ENCODE measurements at regions not wholly inside any gene's neighbourhood (a gene's known extent, or its start where the extent isn't known, plus 50 kb on each side); places are given as distances from the start of the nearest gene placed in this dataset.

DNA sequence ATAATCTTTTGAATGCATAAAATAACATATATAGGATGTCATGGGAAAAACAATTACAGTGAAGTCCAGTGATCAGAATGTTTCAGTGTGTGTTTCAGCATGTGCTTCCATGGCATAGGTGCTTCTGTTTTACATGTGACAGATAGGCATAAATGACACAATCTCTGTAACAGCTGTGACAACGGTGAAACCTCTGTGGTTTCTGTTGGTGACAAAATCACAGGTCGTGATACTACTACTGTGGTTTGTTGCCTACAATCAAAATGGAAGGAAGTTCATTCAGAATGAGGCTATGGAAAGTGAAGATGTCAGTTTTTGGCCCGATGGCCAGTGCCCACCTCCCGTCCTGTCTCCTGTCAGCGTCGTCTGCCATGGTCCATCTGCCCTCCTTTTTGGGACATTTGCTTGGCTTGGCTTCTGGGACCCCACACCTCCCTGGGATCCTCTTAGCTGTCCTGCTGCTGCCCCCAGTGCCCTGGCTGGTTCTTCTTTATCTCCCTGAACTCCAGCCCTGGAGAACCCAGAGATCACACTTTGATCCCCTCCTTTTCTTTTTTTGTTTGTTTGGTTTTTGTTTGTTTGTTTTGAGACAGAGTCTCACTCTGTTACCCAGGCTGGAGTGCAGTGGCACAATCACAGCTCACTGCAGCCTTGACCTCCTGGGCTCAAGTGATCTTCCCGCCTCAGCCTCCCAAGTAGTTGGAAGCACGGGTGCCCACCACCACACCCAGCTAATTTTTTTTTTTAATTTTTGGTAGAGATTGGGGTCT is 79.3 kb upstream of the NAA20 start (continued):
- TF ChIP-seq SALL1 (CRISPR knock-in tag; IDR thresholded peaks at IDR 0.05): peak; percentile 50; the same call in 1 of the 2 replicates
- TF ChIP-seq, protein P1, sequence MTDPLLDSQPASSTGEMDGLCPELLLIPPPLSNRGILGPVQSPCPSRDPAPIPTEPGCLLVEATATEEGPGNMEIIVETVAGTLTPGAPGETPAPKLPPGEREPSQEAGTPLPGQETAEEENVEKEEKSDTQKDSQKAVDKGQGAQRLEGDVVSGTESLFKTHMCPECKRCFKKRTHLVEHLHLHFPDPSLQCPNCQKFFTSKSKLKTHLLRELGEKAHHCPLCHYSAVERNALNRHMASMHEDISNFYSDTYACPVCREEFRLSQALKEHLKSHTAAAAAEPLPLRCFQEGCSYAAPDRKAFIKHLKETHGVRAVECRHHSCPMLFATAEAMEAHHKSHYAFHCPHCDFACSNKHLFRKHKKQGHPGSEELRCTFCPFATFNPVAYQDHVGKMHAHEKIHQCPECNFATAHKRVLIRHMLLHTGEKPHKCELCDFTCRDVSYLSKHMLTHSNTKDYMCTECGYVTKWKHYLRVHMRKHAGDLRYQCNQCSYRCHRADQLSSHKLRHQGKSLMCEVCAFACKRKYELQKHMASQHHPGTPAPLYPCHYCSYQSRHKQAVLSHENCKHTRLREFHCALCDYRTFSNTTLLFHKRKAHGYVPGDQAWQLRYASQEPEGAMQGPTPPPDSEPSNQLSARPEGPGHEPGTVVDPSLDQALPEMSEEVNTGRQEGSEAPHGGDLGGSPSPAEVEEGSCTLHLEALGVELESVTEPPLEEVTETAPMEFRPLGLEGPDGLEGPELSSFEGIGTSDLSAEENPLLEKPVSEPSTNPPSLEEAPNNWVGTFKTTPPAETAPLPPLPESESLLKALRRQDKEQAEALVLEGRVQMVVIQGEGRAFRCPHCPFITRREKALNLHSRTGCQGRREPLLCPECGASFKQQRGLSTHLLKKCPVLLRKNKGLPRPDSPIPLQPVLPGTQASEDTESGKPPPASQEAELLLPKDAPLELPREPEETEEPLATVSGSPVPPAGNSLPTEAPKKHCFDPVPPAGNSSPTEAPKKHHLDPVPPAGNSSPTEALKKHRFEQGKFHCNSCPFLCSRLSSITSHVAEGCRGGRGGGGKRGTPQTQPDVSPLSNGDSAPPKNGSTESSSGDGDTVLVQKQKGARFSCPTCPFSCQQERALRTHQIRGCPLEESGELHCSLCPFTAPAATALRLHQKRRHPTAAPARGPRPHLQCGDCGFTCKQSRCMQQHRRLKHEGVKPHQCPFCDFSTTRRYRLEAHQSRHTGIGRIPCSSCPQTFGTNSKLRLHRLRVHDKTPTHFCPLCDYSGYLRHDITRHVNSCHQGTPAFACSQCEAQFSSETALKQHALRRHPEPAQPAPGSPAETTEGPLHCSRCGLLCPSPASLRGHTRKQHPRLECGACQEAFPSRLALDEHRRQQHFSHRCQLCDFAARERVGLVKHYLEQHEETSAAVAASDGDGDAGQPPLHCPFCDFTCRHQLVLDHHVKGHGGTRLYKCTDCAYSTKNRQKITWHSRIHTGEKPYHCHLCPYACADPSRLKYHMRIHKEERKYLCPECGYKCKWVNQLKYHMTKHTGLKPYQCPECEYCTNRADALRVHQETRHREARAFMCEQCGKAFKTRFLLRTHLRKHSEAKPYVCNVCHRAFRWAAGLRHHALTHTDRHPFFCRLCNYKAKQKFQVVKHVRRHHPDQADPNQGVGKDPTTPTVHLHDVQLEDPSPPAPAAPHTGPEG (CRISPR knock-in tag; IDR thresholded peaks at IDR 0.05): no peak
- no peak for TF ChIP-seq ZSCAN9 (CRISPR knock-in tag; IDR thresholded peaks at IDR 0.05; ENCODE audit: borderline replicate concordance)
- no peak for TF ChIP-seq ZFP36 (IDR thresholded peaks at IDR 0.05; ENCODE audit: borderline replicate concordance, low read depth, low read length, partially characterized antibody)
- TF ChIP-seq ZFP41 (CRISPR knock-in tag; IDR thresholded peaks at IDR 0.05; ENCODE audit: borderline replicate concordance): no peak
- TF ChIP-seq ZNF317 (CRISPR knock-in tag; IDR thresholded peaks at IDR 0.05): no peak
- TF ChIP-seq ZNF775 (CRISPR knock-in tag; IDR thresholded peaks at IDR 0.05; ENCODE audit: borderline replicate concordance): no peak
- TF ChIP-seq NFE2 (CRISPR knock-in tag; IDR thresholded peaks at IDR 0.05): no peak
- TF ChIP-seq, protein P2, sequence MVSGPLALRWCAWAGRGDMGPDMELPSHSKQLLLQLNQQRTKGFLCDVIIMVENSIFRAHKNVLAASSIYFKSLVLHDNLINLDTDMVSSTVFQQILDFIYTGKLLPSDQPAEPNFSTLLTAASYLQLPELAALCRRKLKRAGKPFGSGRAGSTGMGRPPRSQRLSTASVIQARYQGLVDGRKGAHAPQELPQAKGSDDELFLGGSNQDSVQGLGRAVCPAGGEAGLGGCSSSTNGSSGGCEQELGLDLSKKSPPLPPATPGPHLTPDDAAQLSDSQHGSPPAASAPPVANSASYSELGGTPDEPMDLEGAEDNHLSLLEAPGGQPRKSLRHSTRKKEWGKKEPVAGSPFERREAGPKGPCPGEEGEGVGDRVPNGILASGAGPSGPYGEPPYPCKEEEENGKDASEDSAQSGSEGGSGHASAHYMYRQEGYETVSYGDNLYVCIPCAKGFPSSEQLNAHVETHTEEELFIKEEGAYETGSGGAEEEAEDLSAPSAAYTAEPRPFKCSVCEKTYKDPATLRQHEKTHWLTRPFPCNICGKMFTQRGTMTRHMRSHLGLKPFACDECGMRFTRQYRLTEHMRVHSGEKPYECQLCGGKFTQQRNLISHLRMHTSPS (CRISPR knock-in tag; IDR thresholded peaks at IDR 0.05; ENCODE audit: low read depth): no peak
- no peak for TF ChIP-seq ZNF660 (CRISPR knock-in tag; IDR thresholded peaks at IDR 0.05; ENCODE audit: borderline replicate concordance, low read depth)
- TF ChIP-seq, protein P3, sequence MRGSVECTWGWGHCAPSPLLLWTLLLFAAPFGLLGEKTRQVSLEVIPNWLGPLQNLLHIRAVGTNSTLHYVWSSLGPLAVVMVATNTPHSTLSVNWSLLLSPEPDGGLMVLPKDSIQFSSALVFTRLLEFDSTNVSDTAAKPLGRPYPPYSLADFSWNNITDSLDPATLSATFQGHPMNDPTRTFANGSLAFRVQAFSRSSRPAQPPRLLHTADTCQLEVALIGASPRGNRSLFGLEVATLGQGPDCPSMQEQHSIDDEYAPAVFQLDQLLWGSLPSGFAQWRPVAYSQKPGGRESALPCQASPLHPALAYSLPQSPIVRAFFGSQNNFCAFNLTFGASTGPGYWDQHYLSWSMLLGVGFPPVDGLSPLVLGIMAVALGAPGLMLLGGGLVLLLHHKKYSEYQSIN (CRISPR knock-in tag; IDR thresholded peaks at IDR 0.05; ENCODE audit: borderline replicate concordance): no peak
- TF ChIP-seq, protein P4, sequence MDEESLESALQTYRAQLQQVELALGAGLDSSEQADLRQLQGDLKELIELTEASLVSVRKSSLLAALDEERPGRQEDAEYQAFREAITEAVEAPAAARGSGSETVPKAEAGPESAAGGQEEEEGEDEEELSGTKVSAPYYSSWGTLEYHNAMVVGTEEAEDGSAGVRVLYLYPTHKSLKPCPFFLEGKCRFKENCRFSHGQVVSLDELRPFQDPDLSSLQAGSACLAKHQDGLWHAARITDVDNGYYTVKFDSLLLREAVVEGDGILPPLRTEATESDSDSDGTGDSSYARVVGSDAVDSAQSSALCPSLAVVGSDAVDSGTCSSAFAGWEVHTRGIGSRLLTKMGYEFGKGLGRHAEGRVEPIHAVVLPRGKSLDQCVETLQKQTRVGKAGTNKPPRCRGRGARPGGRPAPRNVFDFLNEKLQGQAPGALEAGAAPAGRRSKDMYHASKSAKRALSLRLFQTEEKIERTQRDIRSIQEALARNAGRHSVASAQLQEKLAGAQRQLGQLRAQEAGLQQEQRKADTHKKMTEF (CRISPR knock-in tag; IDR thresholded peaks at IDR 0.05): 0 out of 2 replicates have a peak, but pooled peaks have one; percentile 18
- no peak for TF ChIP-seq PPARG (CRISPR knock-in tag; conservative IDR thresholded peaks at IDR 0.05)
- TF ChIP-seq, protein P5, sequence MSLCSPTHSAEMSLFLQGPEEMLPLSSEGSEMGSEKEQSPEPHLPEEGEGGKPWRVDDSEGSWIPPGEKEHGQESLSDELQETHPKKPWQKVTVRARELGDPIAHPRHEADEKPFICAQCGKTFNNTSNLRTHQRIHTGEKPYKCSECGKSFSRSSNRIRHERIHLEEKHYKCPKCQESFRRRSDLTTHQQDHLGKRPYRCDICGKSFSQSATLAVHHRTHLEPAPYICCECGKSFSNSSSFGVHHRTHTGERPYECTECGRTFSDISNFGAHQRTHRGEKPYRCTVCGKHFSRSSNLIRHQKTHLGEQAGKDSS (CRISPR knock-in tag; IDR thresholded peaks at IDR 0.05; ENCODE audit: borderline replicate concordance, low read depth): no peak
- no peak for TF ChIP-seq ELF4 (CRISPR knock-in tag; IDR thresholded peaks at IDR 0.05; ENCODE audit: borderline replicate concordance)
- no peak for TF ChIP-seq SP140L (CRISPR knock-in tag; IDR thresholded peaks at IDR 0.05; ENCODE audit: borderline replicate concordance)
- no peak; the same call in 1 of the 2 replicates for TF ChIP-seq FOXO1 (CRISPR knock-in tag; IDR thresholded peaks at IDR 0.05)

All from HepG2 (cell line).